NB4 (cell line): ENCODE measurements at regions not wholly inside any gene's neighbourhood (a gene's known extent, or its start where the extent isn't known, plus 50 kb on each side); places are given as distances from the start of the nearest gene placed in this dataset.

ENCODE experiments used
- DNase-seq: peaks from one replicate; pipeline ENCODE4 v3.0.0; 2010; ENCODE audit warnings: low read depth
- H3K4me3 ChIP-seq: one replicate; pipeline ENCODE4 v1.5.1; 2011; ENCODE audit warnings: mild to moderate bottlenecking, low read depth, low read length, moderate library complexity
- MYC ChIP-seq: IDR thresholded peaks from 2 replicates; pipeline ENCODE4 v1.6.1; 2011; ENCODE audit warnings: low read depth, low read length
- POLR2A ChIP-seq: IDR thresholded peaks from 2 replicates; pipeline ENCODE4 v1.6.1; 2011; ENCODE audit warnings: mild to moderate bottlenecking; ENCODE audit not compliant: insufficient read length; ENCODE audit errors: extremely low read depth
- TF ChIP-seq, protein P1 (sequence below): IDR thresholded peaks from 2 replicates; pipeline ENCODE4 v1.6.1; 2011; ENCODE audit warnings: low read depth, low read length
- TF ChIP-seq, protein P2 (sequence below): IDR thresholded peaks from one replicate; pipeline ENCODE4 v1.5.1; 2012; ENCODE audit warnings: low read depth, low read length

DNA sequence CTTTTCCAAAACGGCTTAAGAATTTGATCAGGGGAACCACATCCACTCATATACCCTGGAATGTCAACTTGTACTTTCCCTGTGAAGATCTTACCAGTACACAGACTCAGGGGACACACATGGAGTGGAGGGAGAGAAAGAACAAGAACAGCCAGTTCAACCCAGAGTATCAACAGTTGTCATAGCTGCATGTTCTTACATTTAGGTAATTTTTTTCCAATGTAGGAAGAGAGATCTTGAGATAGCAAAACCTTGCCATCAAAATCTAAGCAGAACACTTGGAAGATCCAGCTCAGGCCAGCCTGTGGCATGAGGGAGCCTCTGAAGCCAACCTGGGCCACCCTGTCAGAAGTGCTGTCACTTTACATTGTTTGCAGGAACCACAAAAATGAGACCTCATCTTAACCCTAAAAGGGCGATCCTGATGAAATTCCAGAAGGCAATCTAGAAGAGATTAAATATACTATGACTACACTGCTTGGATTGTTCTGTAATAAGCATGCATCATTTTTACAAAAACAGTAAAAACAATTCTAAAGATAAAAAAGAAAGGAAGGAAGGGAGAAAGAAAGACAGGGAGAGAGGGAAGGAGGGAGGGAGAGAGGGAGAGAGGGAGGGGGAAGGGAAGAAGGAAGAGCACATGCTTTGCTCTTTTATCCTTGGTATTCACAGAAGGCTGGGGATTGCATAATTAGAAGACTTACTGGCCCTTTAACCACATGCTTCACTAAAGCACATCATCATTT is 124.7 kb upstream of the TCF21 start:
- no peak for TF ChIP-seq POLR2A
- no peak for TF ChIP-seq MYC
- TF ChIP-seq, protein P1, sequence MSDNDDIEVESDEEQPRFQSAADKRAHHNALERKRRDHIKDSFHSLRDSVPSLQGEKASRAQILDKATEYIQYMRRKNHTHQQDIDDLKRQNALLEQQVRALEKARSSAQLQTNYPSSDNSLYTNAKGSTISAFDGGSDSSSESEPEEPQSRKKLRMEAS = no peak
- TF ChIP-seq, protein P2, sequence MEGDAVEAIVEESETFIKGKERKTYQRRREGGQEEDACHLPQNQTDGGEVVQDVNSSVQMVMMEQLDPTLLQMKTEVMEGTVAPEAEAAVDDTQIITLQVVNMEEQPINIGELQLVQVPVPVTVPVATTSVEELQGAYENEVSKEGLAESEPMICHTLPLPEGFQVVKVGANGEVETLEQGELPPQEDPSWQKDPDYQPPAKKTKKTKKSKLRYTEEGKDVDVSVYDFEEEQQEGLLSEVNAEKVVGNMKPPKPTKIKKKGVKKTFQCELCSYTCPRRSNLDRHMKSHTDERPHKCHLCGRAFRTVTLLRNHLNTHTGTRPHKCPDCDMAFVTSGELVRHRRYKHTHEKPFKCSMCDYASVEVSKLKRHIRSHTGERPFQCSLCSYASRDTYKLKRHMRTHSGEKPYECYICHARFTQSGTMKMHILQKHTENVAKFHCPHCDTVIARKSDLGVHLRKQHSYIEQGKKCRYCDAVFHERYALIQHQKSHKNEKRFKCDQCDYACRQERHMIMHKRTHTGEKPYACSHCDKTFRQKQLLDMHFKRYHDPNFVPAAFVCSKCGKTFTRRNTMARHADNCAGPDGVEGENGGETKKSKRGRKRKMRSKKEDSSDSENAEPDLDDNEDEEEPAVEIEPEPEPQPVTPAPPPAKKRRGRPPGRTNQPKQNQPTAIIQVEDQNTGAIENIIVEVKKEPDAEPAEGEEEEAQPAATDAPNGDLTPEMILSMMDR = no peak
- no peak for DNase-seq
- H3K4me3 ChIP-seq = no peak overlapping the region

DNA sequence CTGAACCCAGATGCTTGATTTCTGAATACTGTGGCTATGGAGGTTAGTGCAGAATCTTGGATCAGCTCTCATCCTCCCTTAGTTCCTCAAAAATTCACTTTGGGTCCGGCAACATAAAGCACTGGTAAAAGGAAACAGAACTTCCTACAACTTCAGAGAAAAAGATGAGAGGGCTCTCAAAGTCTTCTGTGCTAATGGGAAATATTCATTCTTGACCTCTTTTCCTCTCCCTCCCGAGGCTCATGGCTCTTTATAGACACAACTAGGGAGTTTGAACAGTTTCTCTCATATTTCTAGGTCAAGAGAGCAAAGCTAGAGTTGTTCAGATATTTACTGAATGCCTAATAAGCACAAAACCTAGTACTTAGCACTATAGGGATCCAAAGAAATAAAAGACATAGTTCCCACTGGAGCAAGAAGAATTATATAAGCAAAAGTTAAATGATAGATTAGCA is 124.1 kb upstream of the TCF21 start:
- no peak for DNase-seq
- H3K4me3 ChIP-seq = no peak overlapping the region
- TF ChIP-seq, protein P1 = no peak
- TF ChIP-seq POLR2A = no peak
- TF ChIP-seq, protein P2 = no peak
- no peak for TF ChIP-seq MYC

DNA sequence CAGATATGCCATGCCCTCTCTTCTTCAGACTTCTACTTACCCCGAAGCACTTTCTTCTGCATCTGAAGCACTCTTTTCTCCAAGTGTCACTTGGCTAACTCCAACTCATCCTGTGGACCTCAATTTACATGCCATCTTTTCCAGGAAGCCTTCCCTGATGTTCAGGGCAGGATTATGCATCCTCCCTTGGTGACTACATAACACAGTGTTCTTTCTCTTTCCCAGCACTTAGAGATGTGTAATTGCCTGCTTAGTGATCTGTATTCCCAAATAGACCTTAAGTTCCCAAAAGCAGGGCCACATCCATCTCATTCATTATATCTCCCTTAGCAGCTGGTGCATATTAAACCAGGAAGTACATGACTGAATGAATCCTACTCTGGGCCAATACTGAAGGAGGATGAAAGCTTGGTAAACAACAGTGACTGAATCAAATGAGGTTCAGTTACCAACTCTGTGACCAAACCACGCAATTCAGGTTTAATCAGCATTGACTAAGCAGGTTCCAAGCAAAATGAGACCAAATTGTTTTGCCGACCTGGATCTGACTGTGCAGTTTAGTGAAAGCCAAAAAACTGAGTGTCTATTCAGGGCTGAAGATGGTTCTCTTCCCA is 121.4 kb upstream of the TCF21 start:
- H3K4me3 ChIP-seq = no peak overlapping the region
- TF ChIP-seq, protein P2 = no peak
- TF ChIP-seq, protein P1 = no peak
- TF ChIP-seq POLR2A = no peak
- TF ChIP-seq MYC = no peak
- no peak for DNase-seq

DNA sequence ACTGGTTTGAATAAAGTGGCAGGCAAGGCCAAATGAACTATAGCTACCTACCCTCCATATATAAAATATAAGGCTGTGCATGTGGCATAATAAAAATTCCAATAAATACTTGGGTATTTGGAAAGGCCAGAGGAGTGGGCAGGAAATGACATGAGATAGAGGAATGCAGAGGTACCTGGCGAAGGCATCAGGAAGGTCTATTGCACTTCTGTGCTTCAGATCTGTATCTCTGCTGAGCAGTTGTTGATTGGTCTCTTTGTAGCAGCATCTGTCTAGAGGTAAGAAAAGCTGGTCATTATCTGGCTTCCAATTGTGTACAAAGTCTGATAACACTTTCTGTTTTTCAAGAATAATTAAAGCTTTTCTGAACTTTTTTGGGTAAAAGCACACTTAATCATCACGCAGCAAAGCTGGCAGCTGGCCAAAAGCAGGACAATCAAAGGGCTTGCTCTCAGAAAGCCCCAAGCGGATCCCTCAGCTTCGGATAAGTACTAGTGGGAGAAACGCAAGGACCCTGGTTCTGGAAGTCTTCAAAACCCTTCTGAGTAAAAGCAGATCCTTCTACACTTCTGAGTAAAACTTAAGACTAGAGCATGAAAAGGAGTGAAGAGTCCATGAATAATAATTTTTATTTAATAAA is 120.1 kb upstream of the TCF21 start:
- no peak for TF ChIP-seq MYC
- no peak for TF ChIP-seq POLR2A
- TF ChIP-seq, protein P2 = no peak
- TF ChIP-seq, protein P1 = no peak
- no peak for DNase-seq

DNA sequence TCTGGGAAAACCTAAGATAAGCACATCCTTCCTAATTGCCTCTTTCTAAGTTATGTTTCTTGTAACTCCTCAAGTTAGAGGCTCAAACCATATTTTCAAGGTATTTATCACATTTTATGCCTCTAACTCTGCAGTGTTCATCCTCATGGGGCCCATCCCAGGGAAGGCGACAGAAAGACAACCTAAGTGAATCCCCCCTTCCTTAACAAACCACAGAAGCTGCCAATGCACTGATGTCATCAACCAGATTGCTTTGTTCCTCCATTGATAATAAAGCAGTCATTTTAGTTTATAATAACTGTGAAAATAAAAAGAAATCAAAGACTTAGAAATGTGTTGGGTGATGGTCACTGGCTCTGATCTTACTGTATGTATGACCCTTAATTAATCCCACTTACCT is 119.5 kb upstream of the TCF21 start:
- no peak overlapping the region for H3K4me3 ChIP-seq
- DNase-seq = no peak
- no peak for TF ChIP-seq MYC
- no peak for TF ChIP-seq POLR2A
- TF ChIP-seq, protein P2 = no peak
- TF ChIP-seq, protein P1 = no peak

More for the DNA sequence above, 120.1 kb upstream of the TCF21 start:
- H3K4me3 ChIP-seq = no peak overlapping the region
